Skeletal muscle tissue (tissue), 3 donors: ENCODE measurements at regions not wholly inside any gene's neighbourhood (a gene's known extent, or its start where the extent isn't known, plus 50 kb on each side); places are given as distances from the start of the nearest gene placed in this dataset.

Source experiments
- H3K27ac ChIP-seq: one replicate; pipeline ENCODE4 v1.7.0; 2013; ENCODE audit warnings: mild to moderate bottlenecking, low read depth, low read length, inconsistent platforms
- H3K27me3 ChIP-seq, 3 donors: one replicate each; pipeline ENCODE4 v1.7.0; 2013; ENCODE audit warnings: low read length in 3 of 3; ENCODE audit not compliant: control insufficient read depth in 3 of 3, insufficient read depth in 3 of 3
- H3K36me3 ChIP-seq, 3 donors: one replicate each; pipeline ENCODE4 v1.7.0; 2013; ENCODE audit warnings: low read length in 3 of 3; ENCODE audit not compliant: control insufficient read depth in 3 of 3, insufficient read depth in 3 of 3
- H3K4me1 ChIP-seq, 3 donors: one replicate each; pipeline ENCODE4 v1.7.0; 2013; ENCODE audit warnings: low read length in 3 of 3, mild to moderate bottlenecking in 3 of 3; ENCODE audit not compliant: control insufficient read depth in 3 of 3, insufficient read depth in 3 of 3
- H3K4me3 ChIP-seq, 3 donors: one replicate each; pipeline ENCODE4 v1.7.0; 2013; ENCODE audit warnings: low read length in 3 of 3
- H3K9ac ChIP-seq, 3 donors: one replicate each; pipeline ENCODE4 v1.7.0; 2013; ENCODE audit warnings: low read length in 3 of 3, mild to moderate bottlenecking in 3 of 3, moderate library complexity in 2 of 3, low read depth in 1 of 3
- H3K9me3 ChIP-seq, 3 donors: one replicate each; pipeline ENCODE4 v1.7.0; 2013; ENCODE audit warnings: low read length in 3 of 3; ENCODE audit not compliant: control insufficient read depth in 3 of 3
- donor health status: Osteomylitis.

- no peak overlapping the region for H3K4me3 ChIP-seq
- no peak overlapping the region for H3K9ac ChIP-seq
- H3K27ac ChIP-seq, result no peak overlapping the region
- no peaks in the 10 kb centered on the region for H3K36me3 ChIP-seq
- no peaks in the 10 kb centered on the region for H3K4me1 ChIP-seq
- H3K9me3 ChIP-seq, result no peaks in the 10 kb centered on the region
- H3K27me3 ChIP-seq, result no peaks in the 10 kb centered on the region
These were observed 341.9 kb downstream of the GXYLT1 start for GRCh38 chr12:41802803-41803202.

- Histone ChIP-seq H3K9ac (no peak overlapping the region), H3K4me3 (no peak overlapping the region), H3K9me3 (no peaks in the 10 kb centered on the region), H3K27ac (no peak overlapping the region), H3K36me3 (no peaks in the 10 kb centered on the region), H3K4me1 (no peaks in the 10 kb centered on the region), H3K27me3 (no peaks in the 10 kb centered on the region)
These were observed 343.4 kb downstream of the GXYLT1 start for GRCh38 chr12:41801261-41801660.

GRCh38 chr12:41799671-41800070 lies 345.0 kb downstream of the GXYLT1 start:
- H3K27me3 ChIP-seq, result no peaks in the 10 kb centered on the region
- no peaks in the 10 kb centered on the region for H3K9me3 ChIP-seq
- H3K9ac ChIP-seq, result no peak overlapping the region
- H3K4me1 ChIP-seq, result no peaks in the 10 kb centered on the region
- no peak overlapping the region for H3K27ac ChIP-seq
- H3K4me3 ChIP-seq, result no peak overlapping the region
- H3K36me3 ChIP-seq, result no peaks in the 10 kb centered on the region

GRCh38 chr12:41795910-41796309 lies 348.8 kb downstream of the GXYLT1 start:
- H3K9me3 ChIP-seq, result peaks cover 0 to 3% (median under 1%) of the 10 kb centered on the region in 3 donors
- no peaks in the 10 kb centered on the region for H3K4me1 ChIP-seq

GRCh38 chr12:41795051-41795600 lies 349.5 kb downstream of the GXYLT1 start:
- no peaks in the 10 kb centered on the region for H3K27me3 ChIP-seq
- peaks cover 0 to 3% (median 3%) of the 10 kb centered on the region in 3 donors for H3K9me3 ChIP-seq
- no peaks in the 10 kb centered on the region for H3K36me3 ChIP-seq
- no peak overlapping the region for H3K27ac ChIP-seq
- H3K4me3 ChIP-seq, result peak overlapping the region in 1 of 3 donors; percentile 17
- no peak overlapping the region for H3K9ac ChIP-seq
- no peaks in the 10 kb centered on the region for H3K4me1 ChIP-seq

More at GRCh38 chr12:41795910-41796309, 348.8 kb downstream of the GXYLT1 start:
- Histone ChIP-seq H3K36me3 (no peaks in the 10 kb centered on the region), H3K4me3 (no peak overlapping the region), H3K27me3 (no peaks in the 10 kb centered on the region), H3K27ac (no peak overlapping the region), H3K9ac (no peak overlapping the region)

- Histone ChIP-seq H3K4me3 (no peak overlapping the region), H3K36me3 (no peaks in the 10 kb centered on the region), H3K27me3 (no peaks in the 10 kb centered on the region), H3K4me1 (no peaks in the 10 kb centered on the region), H3K9me3 (peaks cover 0 to 3% (median 3%) of the 10 kb centered on the region in 3 donors), H3K9ac (no peak overlapping the region), H3K27ac (no peak overlapping the region)
These were observed 350.3 kb downstream of the GXYLT1 start for GRCh38 chr12:41794336-41794735.

- no peaks in the 10 kb centered on the region for H3K27me3 ChIP-seq
- H3K4me3 ChIP-seq, result no peak overlapping the region
- no peaks in the 10 kb centered on the region for H3K4me1 ChIP-seq
- H3K27ac ChIP-seq, result no peak overlapping the region
- H3K36me3 ChIP-seq, result no peaks in the 10 kb centered on the region
- H3K9me3 ChIP-seq, result no peaks in the 10 kb centered on the region
- no peak overlapping the region for H3K9ac ChIP-seq
These were observed 359.7 kb downstream of the GXYLT1 start for GRCh38 chr12:41784957-41785356.

- Histone ChIP-seq H3K27me3 (no peaks in the 10 kb centered on the region), H3K9me3 (no peaks in the 10 kb centered on the region), H3K4me3 (no peak overlapping the region), H3K9ac (no peak overlapping the region), H3K27ac (no peak overlapping the region), H3K4me1 (no peaks in the 10 kb centered on the region), H3K36me3 (no peaks in the 10 kb centered on the region)
These were observed 365.7 kb downstream of the GXYLT1 start for GRCh38 chr12:41778934-41779333.

- no peak overlapping the region for H3K9ac ChIP-seq
- H3K27me3 ChIP-seq, result no peaks in the 10 kb centered on the region
- no peaks in the 10 kb centered on the region for H3K9me3 ChIP-seq
- H3K4me3 ChIP-seq, result no peak overlapping the region
- H3K27ac ChIP-seq, result no peak overlapping the region
- H3K4me1 ChIP-seq, result no peaks in the 10 kb centered on the region
- no peaks in the 10 kb centered on the region for H3K36me3 ChIP-seq
These were observed 367.4 kb downstream of the GXYLT1 start for GRCh38 chr12:41777064-41777790.

- Histone ChIP-seq H3K9ac (no peak overlapping the region), H3K27me3 (no peaks in the 10 kb centered on the region), H3K4me3 (no peak overlapping the region), H3K9me3 (no peaks in the 10 kb centered on the region), H3K27ac (no peak overlapping the region), H3K36me3 (no peaks in the 10 kb centered on the region), H3K4me1 (no peaks in the 10 kb centered on the region)
These were observed 372.2 kb downstream of the GXYLT1 start for GRCh38 chr12:41772478-41772877.
